ENCODE measurements at regions not wholly inside any gene's neighbourhood (a gene's known extent, or its start where the extent isn't known, plus 50 kb on each side); places are given as distances from the start of the nearest gene placed in this dataset.

- no peak overlapping the region for H3K4me3 ChIP-seq (ENCODE audit: low read depth, low read length)
Observed at GRCh38 chr2:60172801-60173200, 380.7 kb downstream of the BCL11A start.

GRCh38 chr2:60170272-60170671, 383.2 kb downstream of the BCL11A start:
- no peak overlapping the region for H3K4me3 ChIP-seq (ENCODE audit: low read depth, low read length)

GRCh38 chr2:60168247-60168646, 385.2 kb downstream of the BCL11A start:
- H3K4me3 ChIP-seq (ENCODE audit: low read depth, low read length), result no peak overlapping the region

DNA sequence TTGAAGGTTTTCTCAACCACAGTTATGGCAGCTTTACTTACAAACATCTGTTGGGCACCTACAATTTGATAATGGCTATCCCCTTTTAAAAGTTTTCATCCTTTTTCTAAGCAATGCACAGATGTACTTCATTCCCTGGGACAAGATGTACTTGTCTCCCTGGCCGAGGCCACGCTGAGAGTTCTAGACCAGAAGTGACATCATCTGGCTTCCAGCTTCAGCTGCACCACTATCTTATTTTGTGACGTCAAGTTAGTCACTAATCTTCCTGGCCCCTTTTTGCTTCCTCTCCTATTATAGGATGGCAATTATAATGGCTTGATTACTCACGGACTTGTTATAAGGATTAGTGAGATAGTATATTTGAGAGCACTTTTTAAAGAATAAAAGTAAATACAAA, 386.4 kb downstream of the BCL11A start:
- H3K4me3 ChIP-seq (ENCODE audit: low read depth, low read length), result no peak overlapping the region

- H3K4me3 ChIP-seq (ENCODE audit: low read depth, low read length), result no peak overlapping the region
Observed at GRCh38 chr2:60163691-60164090, 389.8 kb downstream of the BCL11A start.

- no peak overlapping the region for H3K4me3 ChIP-seq (ENCODE audit: low read depth, low read length)
Observed at GRCh38 chr2:60159519-60159918, 393.9 kb downstream of the BCL11A start.

- H3K4me3 ChIP-seq (ENCODE audit: low read depth, low read length), result no peak overlapping the region
Observed at GRCh38 chr2:60158262-60158661, 395.2 kb downstream of the BCL11A start.

DNA sequence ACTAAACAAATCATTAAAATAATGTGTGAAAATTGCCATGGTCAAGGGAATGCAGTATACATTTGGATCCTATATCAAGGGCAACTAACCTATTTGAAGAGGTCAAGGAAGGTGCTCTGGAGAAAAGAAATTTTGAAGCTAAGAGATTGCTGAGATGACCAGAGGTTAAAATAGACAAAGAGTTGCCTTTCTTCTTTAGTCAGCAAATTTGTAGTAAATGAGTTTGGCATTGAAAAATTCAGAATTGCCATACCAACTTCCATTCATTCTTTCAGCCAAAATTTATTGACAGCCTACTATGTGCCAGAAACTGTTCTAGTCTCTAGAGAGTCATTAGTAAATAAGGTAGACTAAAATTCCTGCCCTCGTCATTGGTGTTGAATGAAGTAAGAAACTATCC, 396.2 kb downstream of the BCL11A start:
- no peak overlapping the region for H3K4me3 ChIP-seq (ENCODE audit: low read depth, low read length)

DNA sequence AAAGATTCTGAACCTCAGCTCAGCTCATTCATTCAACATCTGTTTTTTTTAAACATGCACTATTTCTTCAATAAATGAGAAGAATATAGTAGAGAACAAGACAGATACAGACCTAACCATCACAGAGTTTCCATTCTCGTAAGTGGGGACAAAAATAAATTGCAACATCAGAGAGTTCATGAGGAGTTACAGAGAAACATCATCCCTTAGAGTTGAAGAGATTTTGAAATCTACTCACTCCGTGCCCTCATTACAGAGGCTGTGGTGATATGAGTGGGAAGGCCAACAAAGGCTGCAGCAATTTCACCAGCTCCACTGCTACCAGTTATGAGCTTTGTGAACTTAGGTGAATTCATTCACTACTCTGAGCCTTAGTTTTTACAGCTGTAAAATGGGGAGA, 399.3 kb downstream of the BCL11A start:
- H3K4me3 ChIP-seq (ENCODE audit: low read depth, low read length), result no peak overlapping the region

DNA sequence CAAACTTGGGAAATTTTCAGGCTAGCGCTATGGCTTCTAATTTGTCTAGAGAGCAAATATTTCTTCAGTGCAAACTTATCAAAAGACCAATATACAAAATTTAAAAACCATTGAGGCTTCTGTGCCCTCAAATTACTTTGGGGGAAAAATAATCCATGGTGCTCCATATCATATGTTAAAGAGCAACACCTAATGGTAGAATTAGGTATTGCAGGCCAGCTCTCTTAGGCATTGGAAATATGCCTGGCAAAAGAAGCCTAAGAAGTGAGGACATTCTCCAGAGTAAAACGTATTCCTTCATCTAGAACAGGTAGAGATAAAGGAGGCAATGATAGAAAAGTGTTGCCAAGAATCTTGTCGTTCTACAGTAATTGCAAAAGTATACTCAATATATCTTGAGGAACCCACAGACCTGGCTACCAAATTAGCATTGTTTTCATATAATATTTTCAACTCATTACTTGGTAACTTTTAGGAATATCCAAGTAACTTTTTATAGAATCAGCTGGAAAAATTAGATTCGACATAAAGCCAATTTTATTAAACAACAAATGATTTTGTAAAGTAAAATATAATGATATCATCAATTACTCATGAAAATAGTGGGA, 401.1 kb downstream of the BCL11A start:
- H3K4me3 ChIP-seq (ENCODE audit: low read depth, low read length), result no peak overlapping the region

GRCh38 chr2:60149176-60149575, 404.3 kb downstream of the BCL11A start:
- no peak overlapping the region for H3K4me3 ChIP-seq (ENCODE audit: low read depth, low read length)

- H3K4me3 ChIP-seq (ENCODE audit: low read depth, low read length), result no peak overlapping the region
Observed at GRCh38 chr2:60148716-60149115, 404.7 kb downstream of the BCL11A start.

DNA sequence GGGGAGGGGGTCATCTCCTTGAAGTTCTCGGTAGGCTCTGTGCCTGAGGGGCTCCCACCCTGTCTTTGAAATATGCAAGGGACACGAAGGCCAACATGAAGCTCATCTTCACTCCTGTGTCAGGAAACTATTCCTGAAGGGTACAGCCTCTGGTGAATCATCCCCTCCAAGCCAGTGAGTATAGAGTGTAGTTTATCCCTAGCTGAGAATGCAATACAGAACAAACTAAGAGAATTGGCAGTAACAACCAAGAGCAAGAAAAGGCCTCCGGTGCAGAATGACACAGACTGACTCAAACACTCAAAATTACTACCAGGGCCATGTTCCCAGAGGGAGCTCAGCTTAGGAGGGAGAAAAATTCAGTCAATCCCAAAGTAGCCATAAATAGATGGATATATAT, 413.3 kb downstream of the BCL11A start:
- H3K4me3 ChIP-seq (ENCODE audit: low read depth, low read length), result no peak overlapping the region

DNA sequence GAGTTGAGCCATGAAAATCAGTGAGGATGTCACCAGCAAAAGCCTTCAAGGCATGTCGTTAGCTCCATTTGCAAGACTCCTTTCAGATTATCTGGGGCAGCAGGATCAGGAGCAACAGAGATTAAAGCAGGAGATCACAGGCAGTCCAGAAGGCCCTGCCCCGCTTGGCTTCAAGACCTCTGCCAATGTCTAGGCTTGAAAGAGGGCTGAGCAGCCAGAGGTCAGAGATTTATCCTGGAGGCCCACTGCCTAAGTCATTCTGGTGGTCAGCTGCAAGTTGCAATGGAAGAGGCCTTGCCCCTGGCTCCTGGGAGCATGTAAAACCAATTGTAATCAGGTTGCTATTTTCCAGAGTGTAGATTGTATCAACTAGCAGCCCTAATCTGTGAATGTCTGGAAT, 416.5 kb downstream of the BCL11A start:
- H3K4me3 ChIP-seq (ENCODE audit: low read depth, low read length), result no peak overlapping the region

DNA sequence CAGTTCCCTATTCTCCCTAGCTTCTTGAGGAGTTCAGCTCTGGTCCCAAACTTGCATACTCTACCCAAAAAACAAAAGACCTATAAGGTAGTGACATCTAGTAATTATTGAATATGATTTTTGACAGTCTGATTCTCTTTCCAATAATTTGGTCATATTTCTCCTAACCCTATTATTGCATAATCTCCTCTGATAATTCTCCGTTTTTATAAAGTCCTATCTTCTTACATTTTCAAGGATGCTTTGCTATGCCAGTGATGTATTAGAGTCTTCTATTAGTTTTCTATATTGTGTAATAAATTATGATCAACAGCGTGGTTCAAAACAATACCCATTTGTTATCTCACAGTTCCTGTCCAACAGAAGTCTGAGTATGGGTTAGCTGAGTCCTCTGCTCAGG, 426.3 kb downstream of the BCL11A start:
- no peak overlapping the region for H3K4me3 ChIP-seq (ENCODE audit: low read depth, low read length)

DNA sequence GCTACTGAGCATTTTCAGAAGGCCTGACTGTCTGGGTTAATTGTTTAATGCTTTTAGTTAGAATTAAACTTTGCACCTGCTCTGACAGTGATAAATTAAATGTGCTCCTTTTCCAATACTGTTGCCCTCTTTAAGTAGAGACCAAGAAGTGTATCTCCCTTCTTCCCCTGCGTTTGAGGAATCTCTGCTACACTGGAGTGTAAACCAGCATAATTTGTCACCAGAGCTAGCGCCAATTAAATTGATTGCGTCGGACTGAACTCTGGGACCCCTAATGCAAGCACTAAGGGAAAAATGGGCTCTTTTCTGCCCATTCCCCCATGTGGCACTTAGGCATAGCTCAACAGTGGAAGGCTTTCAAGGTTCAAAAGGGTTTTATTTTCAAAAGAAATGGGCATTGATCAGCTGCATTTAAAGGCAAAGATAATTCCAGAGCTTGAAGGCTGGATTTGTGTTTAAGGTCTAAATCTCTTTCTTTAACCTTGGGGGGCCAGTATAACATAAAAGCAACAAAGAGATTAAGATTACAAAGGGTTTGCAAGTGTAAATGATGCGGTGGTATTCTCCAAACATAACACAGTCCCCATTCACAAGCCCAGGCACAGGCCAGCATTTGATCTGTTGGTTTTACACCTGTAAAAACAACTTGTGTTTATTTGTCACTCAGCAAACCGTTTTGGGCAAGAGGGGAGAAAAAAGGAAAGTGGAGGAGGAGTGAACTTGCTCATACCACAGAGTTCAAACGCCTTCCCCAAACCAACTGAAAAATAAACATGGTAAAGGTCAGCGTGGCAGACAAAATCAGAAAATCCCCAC, 427.6 kb downstream of the BCL11A start:
- H3K4me3 ChIP-seq (ENCODE audit: low read depth, low read length), result no peak overlapping the region

- no peak overlapping the region for H3K4me3 ChIP-seq (ENCODE audit: low read depth, low read length)
Observed at GRCh38 chr2:60119778-60120177, 433.7 kb downstream of the BCL11A start.

DNA sequence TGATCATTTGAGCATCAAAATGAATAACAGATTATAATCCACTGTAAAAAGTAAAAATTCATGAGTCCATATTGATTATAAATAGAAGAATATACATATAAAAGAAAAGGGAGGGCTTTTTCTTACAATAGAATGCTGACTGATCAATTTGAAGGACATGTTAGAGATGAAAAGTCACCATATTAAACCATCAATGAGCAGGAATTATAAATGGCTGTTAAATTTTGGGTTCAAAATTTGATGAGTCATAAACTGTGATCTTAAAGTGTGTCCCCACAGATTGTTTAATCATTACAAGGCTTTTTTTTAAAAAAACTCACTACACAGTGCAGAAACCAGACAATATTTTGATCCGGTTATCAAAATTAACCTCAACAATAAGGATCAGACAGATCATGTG, 434.5 kb downstream of the BCL11A start:
- no peak overlapping the region for H3K4me3 ChIP-seq (ENCODE audit: low read depth, low read length)

GRCh38 chr2:60118061-60118460, 435.4 kb downstream of the BCL11A start:
- H3K4me3 ChIP-seq (ENCODE audit: low read depth, low read length), result no peak overlapping the region

- no peak overlapping the region for H3K4me3 ChIP-seq (ENCODE audit: low read depth, low read length)
Observed at GRCh38 chr2:60116161-60116875, 437.1 kb downstream of the BCL11A start.

- H3K4me3 ChIP-seq (ENCODE audit: low read depth, low read length), result no peak overlapping the region
Observed at GRCh38 chr2:60109744-60110143, 443.7 kb downstream of the BCL11A start.
